NCI-H82 treated with DMSO at 0.1 percent for 48 hours (cell line): ENCODE measurements at regions not wholly inside any gene's neighbourhood (a gene's known extent, or its start where the extent isn't known, plus 50 kb on each side); places are given as distances from the start of the nearest gene placed in this dataset.
"Not testable (repeated sequence)": the region's sequence is repeated elsewhere in the genome, so short reads cannot be mapped to it uniquely, and the experiment has no call there.

ENCODE experiments used
- DNase-seq: peaks from one replicate; lab custom pipeline; 2025; ENCODE audit not compliant: unreplicated experiment; lab: John Stamatoyannopoulos, UW

DNA sequence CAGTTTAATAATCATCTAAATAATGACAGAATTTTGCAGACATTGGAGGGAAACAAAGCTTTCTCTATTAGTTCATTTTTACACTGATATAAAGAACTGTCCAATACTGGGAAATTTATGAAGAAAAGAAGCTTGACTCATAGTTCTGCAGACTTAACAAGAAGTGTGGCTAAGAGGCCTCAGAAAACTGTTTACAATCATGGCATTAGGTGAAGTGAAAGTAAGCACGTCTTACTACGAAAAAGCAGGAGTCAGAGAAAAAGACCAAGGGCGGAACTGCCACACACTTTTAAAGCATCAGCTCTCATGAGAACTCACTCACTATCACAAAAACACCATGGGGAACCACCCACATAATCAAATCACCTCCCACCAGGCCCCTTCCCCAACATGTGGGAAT is 804.4 kb downstream of the FLRT2 start:
- DNase-seq: no peak

DNA sequence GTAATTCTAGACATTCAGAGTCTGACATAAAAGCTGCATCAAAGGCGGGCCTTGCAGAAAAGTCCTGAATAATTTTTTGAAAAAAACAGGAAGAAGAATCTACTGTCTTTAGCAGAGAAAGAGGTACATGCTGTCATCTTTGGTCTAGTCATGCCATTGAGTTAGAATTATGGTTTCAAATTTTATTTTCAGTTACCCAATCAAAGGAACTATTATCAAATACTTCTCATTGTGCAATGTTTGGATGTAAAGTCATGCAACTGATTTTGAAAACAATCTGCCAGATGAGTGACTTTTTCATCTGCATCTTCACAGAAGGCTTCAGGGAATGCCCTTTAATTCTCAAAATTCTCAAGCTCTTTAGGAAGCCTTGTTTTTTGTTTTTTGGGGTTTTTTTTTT is 803.5 kb downstream of the FLRT2 start:
- no peak for DNase-seq

DNA sequence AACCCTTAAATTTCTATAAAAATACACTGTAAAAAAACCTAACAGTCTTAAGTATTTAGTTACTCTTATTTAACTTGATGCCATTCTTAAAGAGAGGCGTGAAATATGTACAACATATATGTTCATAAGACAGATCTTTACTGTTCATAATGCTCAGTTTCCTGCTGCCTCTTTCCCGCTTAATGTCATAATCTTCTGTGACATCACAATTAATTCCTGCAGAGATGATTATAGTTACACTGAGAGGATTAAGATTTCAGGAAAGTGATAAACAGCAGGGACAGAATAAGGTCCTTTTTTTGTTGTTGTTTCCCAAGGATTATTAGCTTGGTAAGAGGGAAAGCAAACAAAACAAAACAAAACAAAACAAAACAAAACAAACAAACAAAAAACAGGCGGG is 801.4 kb downstream of the FLRT2 start:
- DNase-seq: peak; percentile 27

DNA sequence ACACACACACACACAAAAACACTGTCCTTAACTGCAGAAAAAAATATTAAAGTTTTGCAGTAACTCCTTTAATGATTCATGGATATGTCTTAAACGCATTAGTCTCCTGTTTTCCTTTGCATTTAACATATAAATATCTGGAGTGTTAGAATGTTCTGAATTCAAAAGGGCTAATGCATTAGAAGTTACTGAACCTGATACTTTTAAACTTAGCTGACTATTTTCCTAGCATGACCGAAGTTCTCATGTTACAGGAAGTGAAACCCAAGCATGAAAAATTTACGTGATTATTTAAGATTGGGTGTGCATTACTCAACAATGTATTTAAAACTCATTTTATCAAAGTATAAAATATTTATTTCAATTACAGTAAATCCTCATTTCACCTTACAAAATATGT is 791.2 kb downstream of the FLRT2 start:
- no peak for DNase-seq

DNA sequence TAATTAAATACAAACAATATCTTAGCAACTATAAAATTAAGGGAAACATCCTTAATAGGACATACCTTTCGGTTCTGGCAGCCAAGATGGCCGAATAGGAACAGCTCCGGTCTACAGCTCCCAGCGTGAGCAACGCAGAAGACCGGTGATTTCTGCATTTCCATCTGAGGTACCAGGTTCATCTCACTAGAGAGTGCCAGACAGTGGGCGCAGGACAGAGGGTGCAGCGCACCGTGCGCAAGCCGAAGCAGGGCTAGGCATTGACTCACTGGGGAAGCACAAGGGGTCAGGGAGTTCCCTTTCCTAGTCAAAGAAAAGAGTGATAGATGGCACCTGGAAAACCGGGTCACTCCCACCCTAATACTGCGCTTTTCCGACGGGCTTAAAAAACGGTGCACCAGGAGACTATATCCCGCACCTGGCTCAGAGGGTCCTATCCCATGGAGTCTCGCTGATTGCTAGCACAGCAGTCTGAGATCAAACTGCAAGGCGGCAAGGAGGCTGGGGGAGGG is 782.3 kb downstream of the FLRT2 start:
- DNase-seq: not testable (repeated sequence)

DNA sequence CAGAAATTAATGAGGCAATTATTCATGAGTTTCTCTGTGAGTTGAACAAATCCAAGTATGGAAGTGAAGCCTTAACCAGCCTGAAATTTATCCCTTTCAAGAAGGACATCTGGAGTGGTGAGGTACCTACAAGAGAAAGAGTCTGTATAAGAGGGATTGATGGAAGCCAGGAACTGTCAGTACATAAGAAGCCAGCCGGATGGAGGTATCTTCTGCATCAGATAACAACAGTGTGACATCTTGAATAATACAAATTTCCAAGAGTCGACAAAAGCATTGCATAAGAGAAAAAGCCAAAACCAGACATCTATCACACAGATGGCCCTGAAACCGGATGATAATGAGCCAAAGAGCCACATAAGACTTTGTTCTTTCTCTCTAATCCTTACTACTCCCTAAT is 781.2 kb downstream of the FLRT2 start:
- no peak for DNase-seq

DNA sequence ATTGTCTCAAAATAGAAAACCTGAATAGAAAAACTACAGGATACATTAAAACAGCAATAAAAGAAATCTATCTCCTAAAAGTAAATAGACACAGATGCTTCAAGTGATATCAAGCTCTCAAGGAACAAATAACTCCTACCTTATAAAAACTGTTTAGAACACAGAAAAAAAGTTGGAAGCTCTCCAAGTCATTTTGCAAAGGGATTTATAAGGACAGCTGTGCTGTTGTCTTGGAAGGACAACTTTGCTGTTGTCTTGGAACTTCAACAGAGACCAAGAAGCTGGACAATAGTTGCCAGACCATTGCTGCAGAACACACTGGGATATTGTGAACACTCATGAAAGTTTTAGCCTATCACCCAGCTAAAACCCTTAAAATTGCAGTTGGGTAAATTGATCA is 780.7 kb downstream of the FLRT2 start:
- no peak for DNase-seq

DNA sequence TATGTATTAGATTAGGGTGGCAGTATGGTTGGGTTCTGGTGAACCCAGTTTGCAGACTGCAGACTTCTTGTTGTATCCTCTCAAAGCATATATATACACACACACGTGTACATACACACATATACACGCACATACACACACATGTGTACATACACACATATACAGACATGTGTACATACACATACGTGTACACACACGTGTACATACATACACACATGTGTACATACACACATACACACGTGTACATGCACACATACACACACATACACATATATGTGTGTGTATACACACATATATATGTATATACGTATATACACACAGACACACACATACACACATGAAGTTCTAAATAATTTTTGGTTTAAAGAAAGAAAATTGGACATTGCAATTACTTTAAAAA is 780.2 kb downstream of the FLRT2 start:
- no peak for DNase-seq

DNA sequence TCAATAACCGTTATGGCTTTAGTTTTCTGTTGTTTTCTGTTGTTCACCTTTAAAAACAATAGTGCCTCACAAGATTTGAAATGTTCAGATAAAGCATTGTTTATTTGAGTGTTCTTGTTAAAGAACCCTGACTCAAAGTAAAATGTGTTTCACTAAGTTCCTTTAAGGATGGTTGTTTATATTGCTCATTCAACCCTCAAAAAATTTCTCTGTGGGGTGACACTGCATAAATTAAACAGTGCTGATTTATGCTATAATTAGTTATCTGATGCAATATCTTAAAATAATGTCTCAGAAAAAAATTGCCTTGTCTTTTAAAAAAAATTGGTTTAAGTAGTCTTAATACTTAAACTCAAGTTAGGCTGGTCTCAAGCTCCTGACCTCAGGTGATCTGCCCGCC is 775.1 kb downstream of the FLRT2 start:
- no peak for DNase-seq

DNA sequence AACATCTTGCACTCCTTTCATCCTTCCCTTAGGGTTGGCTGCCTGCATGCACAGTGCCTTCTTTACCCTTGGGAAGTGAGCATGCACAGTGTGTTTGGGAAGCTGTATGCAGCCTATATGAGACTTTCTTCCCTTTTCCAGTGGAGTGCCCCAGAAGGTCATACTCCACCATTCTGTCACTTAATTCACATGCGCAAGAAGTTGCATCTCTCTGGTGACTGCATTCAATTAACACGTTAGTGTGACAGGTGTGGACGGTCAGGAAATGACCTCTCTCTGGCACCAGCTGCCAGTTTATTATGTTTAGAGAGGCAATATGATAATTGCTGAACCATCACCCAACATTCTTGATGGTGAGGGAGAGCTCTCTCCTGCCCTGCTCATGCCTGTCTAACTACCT is 770.0 kb downstream of the FLRT2 start:
- DNase-seq: no peak

DNA sequence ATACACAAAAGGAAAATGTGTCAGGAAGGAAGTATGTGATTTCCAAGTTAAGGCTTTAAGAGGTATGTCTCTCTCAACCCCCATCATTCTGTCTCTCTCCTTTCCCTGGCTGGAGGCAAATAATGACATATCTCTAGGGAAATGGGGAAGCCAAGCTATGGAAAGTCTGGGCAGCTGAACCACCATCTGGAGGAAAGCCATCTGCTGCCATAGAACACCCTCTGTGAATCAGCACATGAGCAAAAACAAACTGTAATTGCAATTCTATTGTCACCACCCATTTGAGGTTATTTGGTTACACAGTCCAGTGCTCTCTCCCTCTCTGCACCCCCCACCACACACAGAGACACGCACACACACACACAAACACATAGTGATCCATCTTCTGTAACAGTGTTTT is 766.2 kb downstream of the FLRT2 start:
- no peak for DNase-seq

DNA sequence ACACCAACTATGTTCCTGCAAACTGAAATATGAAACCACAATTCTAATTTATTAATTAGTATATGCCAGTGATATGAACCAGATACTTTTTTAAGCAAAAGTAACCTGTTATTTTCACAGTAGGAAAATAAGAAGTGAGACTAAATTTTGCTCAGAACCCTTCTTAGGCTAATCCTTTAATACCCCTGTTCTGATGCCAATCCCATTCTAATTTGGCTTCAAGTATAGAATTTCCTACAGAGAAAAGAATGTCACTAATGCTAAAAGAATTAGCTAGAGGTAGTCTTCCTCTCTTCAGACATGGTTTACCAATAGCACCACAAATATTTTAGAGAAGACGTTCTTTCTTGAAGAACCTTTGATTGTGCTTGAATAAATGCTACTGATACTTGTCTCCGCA is 758.4 kb downstream of the FLRT2 start:
- DNase-seq: no peak

DNA sequence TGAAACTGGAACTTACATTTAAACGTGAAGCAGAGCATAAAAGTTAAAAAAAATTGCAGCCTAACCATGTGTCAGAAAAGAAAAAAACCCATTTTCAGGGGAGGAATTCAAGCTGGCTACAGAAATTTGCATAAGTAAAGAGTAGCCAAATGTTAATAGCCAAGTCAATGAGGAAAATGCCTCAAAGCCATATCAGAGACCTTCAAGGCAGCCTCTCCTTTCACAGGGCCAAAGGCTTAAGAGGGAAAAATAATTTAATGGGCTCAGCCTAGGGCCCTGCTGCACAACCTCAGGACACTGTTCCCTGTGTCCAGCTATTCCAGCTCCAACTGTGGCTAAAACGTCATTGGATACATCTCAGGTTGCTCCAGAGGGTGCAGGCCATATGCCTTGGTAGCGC is 749.5 kb downstream of the FLRT2 start:
- DNase-seq: no peak

DNA sequence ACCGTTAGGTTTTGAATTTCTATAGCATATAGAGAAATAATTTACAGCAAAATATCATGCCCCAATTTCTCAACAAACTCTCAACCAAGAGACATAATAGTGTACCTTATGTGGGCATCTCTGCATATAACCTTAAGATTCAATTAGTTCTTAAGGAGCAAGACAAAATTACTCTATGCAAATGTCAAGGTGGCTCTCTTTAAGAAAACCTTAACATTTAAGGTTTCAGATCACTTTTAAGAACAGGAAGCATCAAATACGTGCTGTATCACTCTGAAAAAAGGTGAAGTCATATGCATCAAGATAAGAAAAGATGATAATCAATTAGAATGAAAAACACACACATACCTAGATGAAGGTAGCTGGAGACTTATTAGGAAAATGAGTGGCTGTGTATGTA is 728.0 kb downstream of the FLRT2 start:
- no peak for DNase-seq

DNA sequence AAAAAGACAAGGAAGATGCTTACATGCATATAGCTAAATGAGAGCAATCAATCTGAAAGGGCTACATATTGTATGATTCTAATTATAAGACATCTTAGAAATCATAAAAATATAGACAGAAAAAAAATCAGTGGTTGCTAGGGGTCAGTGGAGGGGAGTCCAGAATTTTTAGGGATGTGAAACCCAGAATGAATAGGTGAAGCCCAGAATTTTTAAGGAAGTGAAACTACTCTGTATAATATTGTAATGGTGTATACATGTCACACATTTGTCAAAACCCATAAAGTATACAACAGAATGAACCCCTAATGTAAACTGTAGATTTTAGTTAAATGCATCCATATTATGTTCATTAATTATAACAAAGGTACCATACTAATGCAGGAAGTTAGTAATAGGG is 713.2 kb downstream of the FLRT2 start:
- no peak for DNase-seq

DNA sequence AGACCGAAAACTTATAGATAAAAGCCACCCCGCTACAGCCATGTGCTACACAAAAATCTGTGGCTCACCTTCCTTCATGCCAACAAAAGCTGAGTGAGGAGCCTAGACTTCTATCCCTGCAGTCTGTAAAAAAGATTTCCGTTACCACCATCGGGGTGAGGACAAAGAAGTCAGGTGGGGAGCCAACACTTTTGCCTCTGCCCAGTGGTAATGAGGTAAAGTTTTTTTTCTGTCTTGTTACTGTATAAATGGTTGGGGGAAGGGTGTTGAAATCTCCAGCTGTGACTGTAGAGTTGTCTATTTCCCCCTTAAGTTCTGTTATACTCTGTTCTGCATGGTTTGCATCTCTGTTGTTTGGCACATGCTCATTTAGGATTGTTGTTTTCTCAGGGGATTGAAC is 707.8 kb downstream of the FLRT2 start:
- no peak for DNase-seq

DNA sequence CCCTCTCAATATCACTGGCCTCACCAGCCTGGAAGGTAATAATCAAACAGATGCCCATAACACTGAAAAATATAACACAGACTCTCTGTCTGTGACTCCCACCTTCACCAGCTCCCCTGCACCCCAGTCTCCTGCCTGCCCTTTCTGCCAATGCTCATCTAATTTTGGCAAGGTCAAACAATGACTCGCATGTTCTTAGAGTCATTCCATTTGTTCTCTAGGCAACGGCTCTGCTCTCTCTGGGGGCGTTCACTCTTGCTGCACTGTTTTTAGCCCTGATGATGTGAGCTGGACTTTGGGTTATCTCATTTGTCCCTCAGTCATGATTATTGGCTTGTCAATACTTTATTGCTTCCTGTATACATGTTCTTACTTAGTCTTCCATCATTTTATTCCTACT is 691.8 kb downstream of the FLRT2 start:
- DNase-seq: no peak

DNA sequence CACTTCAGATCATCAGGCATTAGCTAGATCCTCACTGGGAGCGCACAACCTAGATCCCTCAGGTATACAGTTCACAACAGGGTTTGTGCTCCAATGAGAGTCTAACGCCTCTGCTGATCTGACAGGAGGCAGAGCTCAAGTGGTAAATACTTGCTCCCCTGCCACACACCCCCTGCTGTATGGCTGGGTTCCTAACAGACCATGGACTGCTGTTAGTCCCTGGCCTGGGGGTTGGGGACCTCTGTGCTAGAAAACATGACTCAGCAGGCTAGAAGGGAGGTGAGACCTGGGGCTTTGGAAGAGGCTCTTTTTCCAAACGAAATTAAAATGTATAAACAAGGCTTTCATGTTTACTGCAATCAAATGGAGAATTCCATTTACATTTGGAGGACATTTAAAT is 691.1 kb downstream of the FLRT2 start:
- no peak for DNase-seq

DNA sequence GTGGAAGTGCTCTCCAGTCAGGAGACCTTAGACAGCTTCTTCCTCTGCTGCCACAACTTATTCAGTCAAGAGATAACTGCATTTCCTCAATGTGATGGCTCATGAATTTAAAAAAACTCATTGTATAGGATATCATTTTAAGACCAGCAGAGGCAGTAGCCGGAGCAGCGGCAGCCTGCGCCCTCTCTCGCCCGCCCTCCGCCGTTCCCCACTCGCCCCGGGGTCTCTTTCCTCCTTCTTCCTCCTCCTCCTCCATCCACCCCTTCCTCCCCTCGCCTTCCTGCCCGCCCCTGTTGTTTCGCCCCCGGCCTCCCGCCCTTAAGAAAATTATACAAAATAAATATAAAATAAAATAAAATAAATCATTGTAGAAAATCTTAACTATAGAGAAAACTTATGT is 687.6 kb downstream of the FLRT2 start:
- DNase-seq: no peak

DNA sequence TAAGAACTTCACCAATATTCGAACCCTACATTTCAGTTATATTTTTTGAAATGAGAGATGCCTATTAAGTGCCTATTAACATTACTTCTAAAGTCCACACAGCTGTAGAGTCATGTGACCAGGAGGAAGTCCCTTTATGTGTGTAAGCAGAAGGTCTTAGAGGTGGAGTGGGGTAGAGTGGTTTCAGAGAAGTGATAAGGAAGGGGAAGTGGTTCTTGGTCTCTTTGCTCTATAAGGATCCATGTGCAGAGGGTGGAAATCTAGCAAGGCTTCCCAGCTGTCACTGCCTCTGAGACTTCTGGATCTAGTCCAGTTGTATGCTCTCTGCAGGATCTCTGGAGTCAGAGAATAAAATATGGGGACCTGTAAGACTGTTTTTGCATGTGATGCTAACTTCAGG is 673.9 kb downstream of the FLRT2 start:
- DNase-seq: no peak

DNA sequence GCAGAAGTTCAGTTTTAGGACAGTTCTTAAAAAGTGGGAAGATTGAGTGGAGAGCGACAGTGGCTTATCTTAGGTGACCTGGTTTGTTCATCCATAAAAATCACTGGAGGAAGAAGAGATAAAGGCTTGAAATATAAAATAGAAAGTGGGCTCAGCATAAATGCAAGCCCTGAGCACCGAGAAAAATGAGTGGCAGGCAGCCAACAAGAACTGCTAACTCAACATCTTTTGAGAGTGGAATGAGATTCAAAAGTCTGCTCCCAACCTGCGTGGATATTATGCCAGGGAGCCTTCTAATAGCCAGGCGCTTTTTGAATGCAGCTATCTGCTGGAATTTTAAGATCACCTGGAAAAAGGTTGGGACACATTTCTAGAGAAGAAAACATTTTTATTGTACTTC is 666.5 kb downstream of the FLRT2 start:
- DNase-seq: no peak

DNA sequence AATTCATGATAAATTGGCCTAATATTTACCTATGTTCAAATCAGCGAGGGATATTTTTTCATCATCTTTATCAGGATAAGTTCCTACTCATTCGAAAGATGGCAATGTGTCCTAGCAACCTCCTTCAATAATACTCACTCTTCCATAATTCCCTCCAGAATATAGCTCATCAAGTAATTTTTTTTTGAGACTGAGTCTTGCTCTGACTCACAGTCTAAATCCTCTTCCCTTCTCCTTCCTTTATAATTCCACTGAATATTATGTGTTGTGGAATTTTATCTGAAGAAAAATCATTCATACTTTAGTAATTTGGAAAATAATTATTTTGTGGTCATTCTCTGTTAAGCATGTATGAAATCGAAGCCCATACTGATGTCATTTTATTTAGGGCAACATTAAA is 663.8 kb downstream of the FLRT2 start:
- no peak for DNase-seq

DNA sequence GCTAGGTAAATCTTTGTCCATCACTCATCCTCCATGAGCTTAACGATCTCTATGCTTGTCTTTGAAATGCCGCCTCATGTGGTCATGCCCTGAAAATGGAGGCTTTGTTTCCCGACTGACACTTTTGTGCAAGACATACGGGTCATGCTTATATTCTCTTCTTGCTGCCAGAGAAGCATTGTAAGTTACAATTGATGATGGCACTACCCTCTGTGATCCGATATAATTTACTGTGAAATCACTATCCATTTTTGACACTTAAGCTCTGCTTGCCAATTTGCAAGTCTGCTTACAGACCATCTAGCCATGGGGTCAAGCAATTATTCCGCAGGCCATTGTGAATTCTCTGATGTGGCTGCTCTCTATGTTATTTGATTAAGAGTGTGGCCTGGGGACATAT is 650.0 kb downstream of the FLRT2 start:
- DNase-seq: no peak

DNA sequence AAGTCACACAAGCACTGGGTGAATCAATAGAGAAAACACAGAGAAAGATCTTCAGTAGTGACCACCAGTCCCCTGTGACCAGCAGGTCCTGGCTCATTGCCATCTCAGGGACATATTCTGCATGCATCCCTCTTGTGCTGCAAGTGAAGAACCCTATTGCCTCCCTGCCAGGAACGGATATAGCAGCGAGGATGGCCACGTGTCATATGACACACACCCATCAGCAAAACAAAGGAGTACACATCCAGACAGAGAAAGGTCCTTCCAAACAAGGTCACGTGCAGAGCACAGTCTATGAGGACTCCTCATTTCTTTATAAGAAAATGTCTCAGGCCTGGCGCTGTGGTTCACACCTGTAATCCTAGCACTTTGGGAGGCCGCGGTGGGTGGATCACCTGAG is 638.4 kb downstream of the FLRT2 start:
- no peak for DNase-seq
